GM21526 (cell line): ENCODE measurements at regions not wholly inside any gene's neighbourhood (a gene's known extent, or its start where the extent isn't known, plus 50 kb on each side); places are given as distances from the start of the nearest gene placed in this dataset.
"Not testable (repeated sequence)": the region's sequence is repeated elsewhere in the genome, so short reads cannot be mapped to it uniquely, and the experiment has no call there.

Experiments used
- ATAC-seq: cut with Tn5 transposase; IDR thresholded peaks from one replicate; pipeline ENCODE4 v1.9.1; 2021; ENCODE audit warnings: moderate library complexity; ENCODE audit not compliant: unreplicated experiment, low FRiP score

DNA sequence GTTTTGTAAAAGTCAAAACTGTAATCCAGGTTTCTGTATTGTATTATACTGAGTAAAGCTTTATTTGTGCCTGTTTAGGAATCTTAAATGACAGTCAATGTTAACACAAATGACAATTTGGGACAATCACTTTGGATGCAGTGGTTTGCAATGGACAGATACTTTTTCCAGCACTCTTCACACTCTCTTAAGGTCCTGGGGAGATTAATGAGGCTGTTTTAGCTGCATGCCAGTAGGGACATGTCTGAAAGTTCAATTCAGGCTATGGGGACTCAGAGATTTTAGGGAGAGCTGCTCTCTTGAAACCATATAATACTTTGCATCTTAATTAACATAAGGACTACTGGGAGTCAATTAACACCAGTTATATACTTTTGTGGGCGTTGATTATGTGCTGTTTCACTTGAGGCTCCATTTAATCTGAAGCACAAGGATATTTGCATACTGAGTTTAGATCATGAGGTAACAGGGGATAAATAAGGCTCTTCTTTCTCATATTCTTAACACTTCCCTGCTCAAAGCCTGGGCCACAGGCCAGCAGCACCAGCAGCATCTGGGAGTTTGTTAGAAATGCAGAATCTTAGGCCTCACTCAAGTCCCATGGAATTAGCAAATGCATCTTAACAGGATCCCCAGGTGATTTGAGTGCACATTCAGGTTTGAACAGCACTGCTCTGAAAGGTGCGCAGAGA is 972.8 kb downstream of the PLOD2 start:
- ATAC-seq, result no peak

DNA sequence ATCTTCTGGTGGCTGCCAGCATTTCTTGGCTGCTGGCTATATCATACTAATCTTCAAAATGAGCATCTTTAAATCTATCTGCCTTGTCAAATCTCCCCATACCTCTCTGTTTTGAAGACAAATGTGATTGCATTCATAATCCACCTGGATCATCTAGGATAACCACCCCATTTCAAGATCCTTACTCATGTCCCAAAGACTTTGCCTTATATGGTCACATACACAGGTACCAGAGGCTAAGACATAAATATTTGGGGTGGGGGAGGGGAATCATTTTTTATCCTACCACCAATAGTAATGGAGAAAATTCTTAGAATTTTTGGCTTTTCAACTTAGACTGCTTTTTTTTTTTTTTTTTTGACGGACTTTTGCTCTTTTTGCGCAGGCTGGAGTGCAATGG is 970.8 kb downstream of the PLOD2 start:
- ATAC-seq, result no peak

DNA sequence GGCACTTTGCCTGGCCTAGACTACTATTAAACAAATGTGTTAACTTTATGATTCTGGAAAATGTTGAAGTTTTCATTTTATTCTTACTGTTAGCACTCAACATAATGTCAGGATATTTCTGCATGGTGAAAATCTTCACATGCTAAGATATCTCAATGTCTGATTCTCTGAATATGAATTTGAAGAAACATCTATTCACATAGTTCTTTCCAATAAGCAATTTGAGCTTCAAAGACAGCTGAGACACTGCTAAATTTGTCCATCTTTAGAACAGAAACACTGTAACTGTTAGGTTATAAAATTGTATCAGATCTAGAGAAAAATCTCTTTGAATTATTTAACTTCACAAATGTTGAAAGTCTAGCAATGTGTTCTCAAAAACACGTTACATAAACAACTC is 970.2 kb downstream of the PLOD2 start:
- ATAC-seq, result no peak

DNA sequence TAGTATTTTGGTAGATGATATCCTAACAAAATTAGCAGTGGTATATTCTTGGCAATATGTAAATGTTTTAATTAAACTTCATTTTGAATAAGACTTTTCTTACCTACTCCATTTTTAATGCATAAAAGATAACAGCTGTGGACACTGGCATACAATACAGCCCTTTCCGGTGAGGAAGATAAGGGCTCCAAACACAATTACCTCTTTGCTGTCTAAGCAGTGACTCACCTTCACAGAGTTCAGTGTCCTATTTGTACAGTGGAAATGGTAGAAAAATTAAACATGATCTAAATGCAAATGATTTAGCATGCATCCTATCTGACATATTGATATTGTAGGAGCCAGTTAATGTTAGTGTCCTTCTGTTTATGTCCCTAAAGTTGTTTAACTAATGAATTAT is 969.4 kb downstream of the PLOD2 start:
- ATAC-seq, result no peak

DNA sequence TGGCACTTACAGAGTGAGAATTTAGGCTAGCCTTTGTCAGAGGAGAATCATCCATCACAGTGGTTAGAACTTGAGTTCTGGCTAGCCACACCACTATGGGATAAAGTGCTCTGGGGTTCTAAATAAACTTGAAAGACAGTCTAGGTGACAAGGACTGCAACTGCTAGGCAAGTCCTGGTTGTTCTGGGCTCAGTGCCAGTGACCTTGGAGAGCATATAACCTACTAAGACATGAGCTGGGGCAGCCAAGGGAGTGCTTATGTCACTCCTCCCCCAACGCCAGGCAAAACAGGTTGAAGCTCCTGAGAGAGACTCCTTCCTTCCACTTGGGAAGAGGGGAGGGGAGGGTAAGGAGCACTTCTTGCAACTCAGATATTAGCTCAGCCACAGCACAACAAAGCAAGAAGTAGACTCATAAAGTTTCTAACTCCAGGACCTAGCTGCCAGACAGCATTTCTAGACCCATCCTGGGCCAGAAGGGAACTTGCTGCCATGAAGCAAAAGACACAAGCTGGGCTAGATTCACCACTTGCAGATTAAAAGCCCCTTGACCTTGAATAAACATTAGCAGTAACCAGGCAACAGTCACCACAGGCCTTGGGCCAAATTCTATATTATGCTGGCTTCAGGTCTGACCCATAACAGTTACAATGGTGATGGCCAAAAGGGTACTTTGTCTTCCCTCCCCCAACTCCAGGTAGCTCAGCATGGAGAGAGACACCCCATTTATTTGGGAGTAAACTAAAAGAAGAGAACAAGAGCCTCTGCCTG is 963.7 kb downstream of the PLOD2 start:
- no peak for ATAC-seq

DNA sequence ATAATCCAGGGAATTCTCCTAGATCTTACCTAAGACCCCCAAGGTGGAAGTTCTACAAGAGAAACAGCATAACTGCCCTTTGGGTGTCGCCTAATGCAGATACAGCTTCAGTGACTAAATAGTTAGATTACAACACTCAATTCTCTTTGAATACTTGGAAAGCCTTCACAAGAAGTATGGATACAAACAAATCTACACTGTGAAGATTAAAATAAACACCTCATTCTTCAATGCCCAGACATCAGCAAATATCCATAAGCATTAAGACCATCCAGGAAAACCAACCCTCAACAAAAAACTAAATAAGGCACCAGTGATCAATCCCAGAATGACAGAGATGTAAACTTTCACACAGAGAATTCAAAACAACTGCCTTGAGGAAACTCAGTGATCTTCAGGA is 963.2 kb downstream of the PLOD2 start:
- no peak for ATAC-seq

DNA sequence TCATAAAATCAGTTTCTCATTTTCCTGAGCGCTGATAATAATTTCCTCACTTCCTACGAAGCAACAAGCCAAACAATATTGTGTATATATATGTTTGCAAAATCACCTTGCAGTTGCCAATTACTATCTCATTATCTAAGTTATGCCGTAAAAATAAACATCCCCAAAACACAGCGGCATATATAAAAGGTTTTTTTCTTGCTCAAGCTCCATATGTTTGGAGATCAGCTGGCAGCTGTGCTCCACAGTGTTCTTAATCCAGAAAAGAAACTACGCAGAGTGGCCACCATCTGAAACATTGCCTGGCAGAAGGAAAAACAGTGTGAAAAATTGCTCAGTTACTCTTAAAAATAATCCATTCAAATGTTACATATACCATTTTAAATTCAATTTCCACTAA is 951.4 kb downstream of the PLOD2 start:
- ATAC-seq, result no peak

DNA sequence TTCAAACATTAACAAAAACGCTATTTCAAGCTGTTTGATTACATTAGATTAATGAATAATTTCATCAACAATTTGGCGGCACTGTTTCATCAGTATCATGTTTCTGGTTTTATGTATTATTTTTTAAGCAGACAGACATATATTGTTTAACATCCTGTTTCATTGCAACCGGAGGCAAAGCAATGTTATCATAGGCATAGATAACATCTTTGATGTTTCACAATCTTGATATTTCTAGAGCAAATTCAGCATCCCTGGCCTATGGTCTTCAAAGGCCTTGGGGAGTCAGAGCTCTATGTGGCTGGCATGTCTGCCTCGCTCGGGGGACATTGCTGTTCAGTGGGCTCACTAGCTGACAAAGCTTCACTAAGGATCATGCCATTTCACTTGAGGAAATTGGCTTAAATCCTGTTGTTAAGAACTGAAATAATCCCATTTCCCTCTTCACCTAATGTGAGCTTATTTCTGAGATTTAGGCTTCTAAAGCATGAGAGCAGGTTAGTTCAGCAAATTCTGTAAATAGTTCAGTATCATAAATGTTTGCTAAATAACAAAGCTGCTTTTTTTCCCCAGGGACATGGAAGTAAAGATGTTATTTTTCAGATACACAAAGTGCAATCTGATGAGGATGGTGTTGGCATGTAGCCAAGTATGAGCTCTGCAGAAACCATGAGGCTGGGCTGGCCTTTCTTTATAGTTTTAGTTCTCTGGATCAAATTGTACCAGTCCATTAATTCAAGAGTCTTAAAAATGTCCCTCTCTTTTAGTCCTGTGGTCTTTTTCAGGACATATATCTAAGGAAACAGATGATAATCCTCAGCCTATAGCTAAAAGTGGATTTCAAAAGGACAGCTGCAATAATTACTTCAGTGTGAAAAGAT is 941.4 kb downstream of the PLOD2 start:
- ATAC-seq, result no peak

DNA sequence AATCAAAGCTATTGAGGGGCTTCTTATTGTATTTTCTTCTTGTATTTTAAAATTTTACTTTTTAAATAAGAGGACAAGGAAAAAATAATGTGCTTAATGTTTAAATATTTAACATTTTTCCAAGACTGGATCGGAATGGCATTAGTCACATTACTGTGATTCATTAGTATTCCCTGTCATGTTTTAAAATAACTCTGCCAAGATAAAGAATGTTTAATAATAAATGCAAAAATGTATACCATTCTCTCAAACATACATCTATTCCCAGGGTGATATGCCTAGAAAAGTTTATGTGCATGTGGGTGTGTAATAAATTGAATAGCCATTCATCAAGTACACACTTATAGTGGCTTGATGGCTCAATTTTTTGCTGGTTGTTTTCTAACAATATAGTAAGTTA is 936.1 kb downstream of the PLOD2 start:
- ATAC-seq, result no peak

DNA sequence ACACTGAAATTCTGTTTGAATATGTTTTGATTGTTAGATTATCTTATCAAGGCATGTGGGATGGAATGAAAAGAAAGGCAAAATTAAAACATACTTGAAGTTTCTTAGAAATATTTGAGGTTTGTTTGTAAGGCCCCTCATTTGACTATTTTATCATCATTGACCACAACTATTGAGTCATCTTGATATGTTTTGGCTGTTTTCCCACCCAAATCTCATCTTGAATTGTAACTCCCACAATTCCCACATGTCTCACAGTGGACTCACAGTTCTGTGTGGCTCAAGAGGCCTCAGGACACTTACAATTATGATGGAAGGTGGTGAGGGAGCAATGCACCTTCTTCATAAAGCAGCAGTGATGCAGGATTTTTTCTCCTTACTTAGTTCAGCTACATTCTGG is 917.1 kb downstream of the PLOD2 start:
- ATAC-seq, result no peak

DNA sequence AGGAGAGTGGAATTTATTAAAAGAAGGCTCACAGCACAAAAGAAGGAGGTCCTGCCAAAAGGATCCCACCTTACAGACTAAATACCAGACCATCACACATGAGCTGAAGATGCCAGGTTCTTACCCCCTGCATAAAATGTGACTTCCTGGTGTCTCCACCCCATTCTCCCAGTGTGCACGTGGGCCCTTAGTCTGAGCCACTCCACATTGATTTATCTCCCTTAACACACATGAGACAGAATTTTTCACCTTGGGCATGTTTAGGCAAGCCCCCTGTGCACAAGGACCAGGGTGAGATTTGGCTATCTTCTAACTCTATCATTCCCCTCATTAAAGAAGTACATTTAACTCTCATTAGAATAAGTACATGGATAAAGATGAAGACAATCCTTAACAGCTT is 916.7 kb downstream of the PLOD2 start:
- ATAC-seq, result no peak

DNA sequence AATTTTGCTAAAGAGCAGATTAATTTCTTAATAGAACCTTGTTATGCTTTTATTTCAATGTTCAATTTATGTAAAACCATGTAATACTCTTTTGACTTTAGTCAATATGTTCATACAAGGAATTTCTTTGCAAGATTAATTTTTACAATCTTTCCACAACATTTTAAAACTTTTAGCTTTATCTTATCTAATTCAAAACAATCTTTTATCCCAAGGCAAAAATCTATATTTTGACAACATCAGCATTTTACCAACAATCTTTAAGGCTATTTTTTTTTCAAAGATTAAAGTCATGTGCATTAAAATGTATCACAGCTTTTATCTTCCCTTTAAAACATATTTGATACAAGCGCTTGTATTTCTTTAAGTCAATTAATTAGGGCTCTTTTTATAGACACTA is 914.7 kb downstream of the PLOD2 start:
- ATAC-seq, result no peak

DNA sequence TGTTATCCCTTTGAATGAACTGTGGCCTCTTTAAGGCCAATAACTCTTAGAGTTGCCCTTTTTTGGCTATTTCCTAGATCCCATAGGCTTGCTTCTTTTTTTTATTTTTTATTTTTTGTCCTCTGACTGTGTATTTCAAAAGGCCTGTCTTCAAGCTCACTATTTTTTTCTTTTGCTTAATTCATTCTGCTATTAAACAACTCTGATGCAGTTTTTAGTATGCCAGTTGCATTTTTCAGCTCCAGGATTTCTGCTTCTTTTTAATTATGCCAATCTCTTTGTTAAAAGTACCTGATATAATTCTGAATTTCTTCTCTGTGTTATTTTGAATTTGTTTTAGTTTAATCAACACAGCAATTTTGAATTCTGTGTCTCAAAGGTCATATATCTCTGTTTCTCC is 912.1 kb downstream of the PLOD2 start:
- ATAC-seq, result no peak

DNA sequence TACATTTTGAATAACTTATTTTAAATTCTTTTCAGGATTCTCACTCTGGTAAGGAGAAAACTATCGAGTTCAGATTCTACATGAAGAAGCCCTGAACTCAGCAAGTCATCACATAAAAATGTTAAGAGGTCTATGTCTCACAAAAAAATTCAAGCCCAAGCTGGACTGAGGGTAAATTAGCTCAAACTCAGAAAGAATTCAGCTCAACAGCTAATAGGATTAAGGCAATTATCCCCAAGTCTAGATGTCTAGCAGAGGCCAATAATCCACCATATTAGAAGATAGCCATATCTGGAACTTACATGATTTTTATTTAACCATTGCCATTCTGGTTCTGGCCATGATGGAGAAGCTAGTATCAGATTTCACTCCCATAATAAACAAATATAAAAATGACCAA is 909.7 kb downstream of the PLOD2 start:
- ATAC-seq, result no peak

DNA sequence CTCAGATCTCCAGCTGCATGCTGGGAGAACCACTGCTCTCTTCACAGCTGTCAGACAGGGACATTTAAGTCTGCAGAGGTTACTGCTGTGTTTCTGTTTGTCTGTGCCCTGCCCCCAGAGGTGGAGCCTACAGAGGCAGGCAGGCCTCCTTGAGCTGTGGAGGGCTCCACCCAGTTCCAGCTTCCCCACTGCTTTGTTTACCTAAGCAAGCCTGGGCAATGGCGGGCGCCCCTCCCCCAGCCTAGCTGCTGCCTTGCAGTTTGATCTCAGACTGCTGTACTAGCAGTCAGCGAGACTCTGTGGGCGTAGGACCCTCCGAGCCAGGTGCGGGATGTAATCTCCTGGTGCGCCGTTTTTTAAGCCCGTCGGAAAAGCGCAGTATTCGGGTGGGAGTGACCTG is 903.0 kb downstream of the PLOD2 start:
- not testable (repeated sequence) for ATAC-seq

DNA sequence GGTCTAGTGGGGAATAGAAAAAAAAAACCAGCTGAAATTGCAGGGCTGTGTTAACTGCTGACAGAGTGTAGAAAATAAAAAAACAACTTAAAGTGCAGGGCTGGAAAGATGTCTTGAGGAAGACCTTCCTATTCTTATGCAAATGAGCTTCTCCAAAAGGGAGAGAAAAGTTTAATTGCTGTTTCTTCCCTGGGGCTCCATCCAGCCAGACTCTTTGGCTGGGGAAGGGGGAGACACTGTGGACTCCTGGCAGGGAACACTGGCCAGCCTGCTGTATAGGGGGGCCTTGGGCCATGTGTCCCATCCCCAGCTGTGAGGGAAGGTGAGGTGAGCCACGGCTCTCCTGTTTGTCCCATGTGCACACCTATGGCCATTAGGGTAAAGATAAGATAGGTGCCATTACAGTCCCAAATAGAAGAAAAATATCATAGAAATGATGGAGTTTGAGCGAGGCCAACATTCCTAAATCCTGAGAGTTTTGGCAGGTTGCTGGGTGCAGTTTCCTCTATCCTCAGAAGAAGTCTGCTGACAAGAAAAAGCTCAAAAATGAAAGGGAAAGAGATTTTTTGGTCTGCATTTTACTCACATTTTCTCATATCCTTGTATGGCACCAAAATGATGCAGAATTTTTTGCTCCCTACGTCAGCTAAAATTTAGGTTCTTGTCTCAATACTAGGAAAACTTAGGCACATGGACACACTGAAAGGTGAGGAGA is 901.7 kb downstream of the PLOD2 start:
- no peak for ATAC-seq

DNA sequence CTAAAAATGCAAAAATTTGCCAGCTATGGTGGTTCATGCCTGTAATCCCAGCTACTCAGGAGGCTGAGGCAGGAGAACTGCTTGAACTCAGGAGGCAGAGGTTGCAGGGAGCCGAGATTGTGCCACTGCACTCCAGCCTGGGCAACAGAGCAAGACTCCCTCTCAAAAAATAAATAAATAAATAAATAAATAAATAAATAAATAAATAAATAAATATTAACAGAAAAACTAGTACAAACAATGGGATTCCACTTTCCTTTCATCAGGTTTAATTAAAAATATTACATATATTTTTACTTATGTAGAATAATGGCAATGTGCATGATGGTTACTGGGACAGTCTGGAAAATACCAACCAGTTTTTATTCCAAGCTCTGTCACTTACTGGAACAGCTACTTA is 897.5 kb downstream of the PLOD2 start:
- not testable (repeated sequence) for ATAC-seq

DNA sequence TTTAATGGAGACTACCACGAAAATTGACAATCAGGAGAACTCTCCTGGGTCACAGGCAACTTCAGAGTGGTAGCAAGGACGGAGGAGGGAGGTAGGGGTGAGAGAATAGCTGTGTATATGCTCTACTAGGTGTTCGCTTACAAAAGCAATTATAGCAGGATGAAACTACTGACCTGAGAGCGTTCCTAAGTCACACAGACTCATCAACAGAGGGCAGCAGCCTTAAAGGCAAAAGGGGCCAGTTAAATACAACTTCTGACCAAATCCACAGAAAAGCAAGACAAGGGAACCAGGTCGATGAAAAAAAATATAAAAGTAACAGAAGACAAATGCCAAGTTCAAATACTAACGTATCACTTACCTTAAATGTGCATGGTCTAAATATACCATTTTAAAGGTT is 894.6 kb downstream of the PLOD2 start:
- ATAC-seq, result no peak

DNA sequence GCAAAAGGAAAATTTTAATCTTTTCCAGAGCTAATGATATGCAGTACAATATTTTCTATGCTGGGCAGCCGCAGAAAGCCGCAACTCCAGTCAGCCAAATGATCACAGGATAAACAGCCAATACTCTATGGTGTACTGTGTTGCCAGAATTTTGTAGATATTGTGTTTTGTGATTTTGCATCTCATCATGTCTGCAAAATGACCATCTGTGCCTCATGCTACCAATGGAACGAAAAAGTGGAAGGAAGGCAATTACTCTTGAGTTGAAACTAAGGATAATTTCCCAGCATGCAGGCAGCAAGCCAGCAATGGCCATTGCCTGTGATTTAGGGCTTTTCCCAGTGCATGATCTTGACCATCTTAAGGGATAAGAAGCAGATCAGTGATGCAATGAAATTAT is 891.9 kb downstream of the PLOD2 start:
- ATAC-seq, result no peak

DNA sequence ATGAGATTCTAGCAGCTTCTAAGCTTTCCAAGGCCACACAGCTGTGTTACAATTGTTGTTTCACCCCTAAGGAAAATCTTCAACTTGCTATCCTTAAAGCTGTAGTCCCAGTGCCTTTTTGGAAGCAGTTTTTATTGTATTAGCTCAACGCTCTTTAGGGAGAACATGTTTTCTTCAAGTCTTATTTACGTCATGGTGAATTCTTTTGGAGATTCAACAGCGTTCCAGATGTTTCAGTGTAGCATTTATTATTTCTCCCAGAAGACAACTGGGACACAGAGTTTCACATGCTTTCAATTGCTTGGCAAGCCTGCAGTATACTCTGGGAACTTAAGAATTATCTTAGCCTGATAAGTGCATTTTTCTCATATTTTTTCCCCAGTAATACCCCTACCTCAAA is 888.3 kb downstream of the PLOD2 start:
- ATAC-seq, result no peak

DNA sequence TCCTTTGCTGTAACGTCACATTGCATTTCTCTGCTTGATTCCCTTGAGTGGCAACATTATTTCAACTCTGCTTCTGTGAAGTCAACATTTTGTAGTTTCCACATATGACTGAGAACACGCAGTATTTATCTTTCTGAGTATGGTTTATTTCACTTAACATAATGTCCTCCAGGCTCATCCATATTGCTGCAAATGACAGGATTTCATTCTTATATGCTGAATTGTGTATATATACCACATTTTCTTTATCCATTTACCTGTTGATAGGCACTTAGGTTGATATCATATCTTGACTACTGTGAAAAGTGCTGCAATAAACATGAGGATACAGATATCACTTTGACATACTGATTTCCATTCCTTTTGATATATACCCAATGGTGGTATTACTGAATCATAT is 878.5 kb downstream of the PLOD2 start:
- ATAC-seq, result no peak
